HepG2 (cell line): ENCODE measurements at regions not wholly inside any gene's neighbourhood (a gene's known extent, or its start where the extent isn't known, plus 50 kb on each side); places are given as distances from the start of the nearest gene placed in this dataset.

Experiments used
- ATAC-seq: fragments of 200-7000 bp; cut with Tn5 transposase; 3 replicates; pipeline ENCODE4 v1.9.1; 2020; ENCODE audit warnings: mild to moderate bottlenecking, moderate library complexity
- BruUV-seq: library from RNA; stranded (reverse); fragments of 400-500 nt; replicated peaks from 2 replicates; lab custom pipeline; 2021; lab: Mats Ljungman, UMichigan
- CTCF ChIA-PET: fragments of 300-600 bp; formaldehyde crosslinking; extraction: SDS; loops from one replicate; lab custom pipeline; 2021; ENCODE audit warnings: low total read pairs, inconsistent platforms, low intra/inter-chr PET ratio; lab: Yijun Ruan, JAX
- POLR2A ChIA-PET: fragments of 350-600 bp; sonication (Branson Sonifier 250); formaldehyde crosslinking; loops from one replicate; lab custom pipeline; 2020; ENCODE audit warnings: antibody characterized with exemption, inconsistent platforms; lab: Yijun Ruan, JAX
- DNase-seq: peaks from one replicate; pipeline ENCODE4 v3.0.0-alpha.2; 2015; ENCODE audit warnings: low spot score
- FAIRE-seq: peaks from 3 replicates; lab custom pipeline; 2011; peaks lifted over from hg19 to GRCh38; lab: Jason Lieb, UNC
- H2AFZ ChIP-seq: one replicate; pipeline ENCODE4 v1.6.1; 2011; ENCODE audit warnings: low read length, inconsistent platforms
- H3K27ac ChIP-seq: fragments of 300-600 bp; 3 replicates; pipeline ENCODE4 v1.8.0; 2011; ENCODE audit warnings: mixed run types, mild to moderate bottlenecking, mixed read lengths, low read length, inconsistent platforms; ENCODE audit not compliant: insufficient read depth; ENCODE audit errors: extremely low read length
- H3K27me3 ChIP-seq, 2 experiments: fragments of 200-600 bp in 1 of 2; 2 replicates in 1 of 2; 3 replicates in 1 of 2; pipeline versions ENCODE4 v1.6.0 to v1.8.0; 2011; ENCODE audit warnings: low read length in 2 of 2, mild to moderate bottlenecking in 2 of 2, moderate library complexity in 2 of 2, inconsistent platforms in 1 of 2; ENCODE audit not compliant: insufficient read depth in 2 of 2, control insufficient read depth in 1 of 2
- H3K36me3 ChIP-seq, 2 experiments: fragments of 200-600 bp in 1 of 2; replicated peaks in 1 of 2; 2 replicates in 1 of 2; 3 replicates in 1 of 2; pipeline versions ENCODE4 v1.5.1 to v1.8.0; 2011; ENCODE audit warnings: low read length in 2 of 2, inconsistent platforms in 1 of 2; ENCODE audit not compliant: insufficient read depth in 2 of 2, control insufficient read depth in 1 of 2
- H3K4me1 ChIP-seq: 2 replicates; pipeline ENCODE4 v1.5.1; 2012; ENCODE audit warnings: low read length, inconsistent platforms; ENCODE audit not compliant: insufficient read depth
- H3K4me2 ChIP-seq: 2 replicates; pipeline ENCODE4 v1.6.0; 2011; ENCODE audit warnings: low read depth, low read length, inconsistent platforms
- H3K4me3 ChIP-seq, 3 experiments: fragments of 200-600 bp in 1 of 3; sonication (generic), shearing (Covaris generic) in 1 of 3; replicated peaks in 1 of 3; 2 replicates each; pipeline ENCODE4 v1.5.1; 2011 to 2016; ENCODE audit warnings: low read length in 3 of 3, inconsistent platforms in 2 of 3, low read depth in 2 of 3, mild to moderate bottlenecking in 2 of 3, control low read depth in 1 of 3, mixed read lengths in 1 of 3; ENCODE audit not compliant: insufficient read depth in 1 of 3
- H3K79me2 ChIP-seq: one replicate; pipeline ENCODE4 v1.6.1; 2011; ENCODE audit warnings: low read length, inconsistent platforms; ENCODE audit not compliant: insufficient read depth
- H3K9ac ChIP-seq: 2 replicates; pipeline ENCODE4 v1.6.0; 2011; ENCODE audit warnings: mild to moderate bottlenecking, low read depth, low read length, inconsistent platforms; ENCODE audit not compliant: insufficient read depth
- H3K9me3 ChIP-seq: 2 replicates; pipeline ENCODE4 v1.5.1; 2012; ENCODE audit warnings: mild to moderate bottlenecking, low read length
- H4K20me1 ChIP-seq: 2 replicates; pipeline ENCODE4 v1.6.0; 2011; ENCODE audit warnings: inconsistent platforms, mild to moderate bottlenecking, low read length, moderate library complexity; ENCODE audit not compliant: insufficient read depth
- KDM5A ChIP-seq: fragments of 200-600 bp; sonication (generic); IDR thresholded peaks from 2 replicates; pipeline ENCODE4 v1.7.0; 2018; ENCODE audit warnings: antibody characterized with exemption, mild to moderate bottlenecking, low read length, borderline replicate concordance
- KLF6 ChIP-seq: IDR thresholded peaks from 2 replicates; pipeline ENCODE4 v1.8.0; 2016; ENCODE audit warnings: missing biosample characterization, missing genetic modification reagents
- LCORL ChIP-seq, 2 experiments: fragments of 450-650 bp in 1 of 2; sonication (generic) in 1 of 2; formaldehyde crosslinking in 1 of 2; IDR thresholded peaks; 2 replicates each; pipeline versions ENCODE4 v1.5.0 to v1.6.1; 2017 to 2020; ENCODE audit warnings: antibody characterized with exemption in 1 of 2, missing genetic modification reagents in 1 of 2
- RAD51 ChIP-seq: fragments of 450-650 bp; IDR thresholded peaks from 2 replicates; pipeline ENCODE4 v1.6.1; 2016; ENCODE audit warnings: borderline replicate concordance
- SP2 ChIP-seq: sonication (generic); formaldehyde crosslinking; IDR thresholded peaks from 2 replicates; pipeline ENCODE4 v1.5.1; 2020; ENCODE audit warnings: mild to moderate bottlenecking, missing genetic modification reagents
- SP5 ChIP-seq: IDR thresholded peaks from 2 replicates; pipeline ENCODE4 v1.6.1; 2016; ENCODE audit warnings: low read depth, borderline replicate concordance
- ZKSCAN1 ChIP-seq: fragments of 150-350 bp; IDR thresholded peaks from 2 replicates; pipeline ENCODE4 v1.6.1; 2014; ENCODE audit warnings: low read length
- ZNF569 ChIP-seq: sonication (generic); formaldehyde crosslinking; IDR thresholded peaks from 2 replicates; pipeline ENCODE4 v1.5.0; 2020; ENCODE audit warnings: mild to moderate bottlenecking, missing genetic modification reagents, moderate library complexity, borderline replicate concordance
- ZNF703 ChIP-seq: sonication (generic); formaldehyde crosslinking; IDR thresholded peaks from 2 replicates; pipeline ENCODE4 v1.5.1; 2020; ENCODE audit warnings: missing genetic modification reagents, mild to moderate bottlenecking, moderate library complexity, borderline replicate concordance
- WGBS: methylation state at CpG from one replicate; pipeline ENCODE4 v1.1.6; 2017; ENCODE audit warnings: low lambda C conversion rate; 5-methylcytosine and 5-hydroxymethylcytosine counted together
- in situ Hi-C: cut with HindIII; loops from 2 replicates; pipeline ENCODE4 v1.10.0; 2017; ENCODE audit warnings: low pct_unique_long_range_greater_than_20kb; ENCODE audit not compliant: extremely low pct_ligation_motif_present
- intact Hi-C: fragments of 100-400 bp; cut with micrococcal nuclease; formaldehyde crosslinking; loops from one replicate; pipeline ENCODE4 v1.10.0; 2022; ENCODE audit not compliant: unreplicated experiment
- TF ChIP-seq, protein P1 (sequence below): sonication (generic); formaldehyde crosslinking; IDR thresholded peaks from 2 replicates; pipeline ENCODE4 v1.5.0; 2020; ENCODE audit warnings: missing genetic modification reagents, mild to moderate bottlenecking, borderline replicate concordance
- TF ChIP-seq, protein P2 (sequence below): sonication (generic); formaldehyde crosslinking; IDR thresholded peaks from 2 replicates; pipeline ENCODE4 v1.8.1; 2023; ENCODE audit warnings: mild to moderate bottlenecking, missing genetic modification reagents
- TF ChIP-seq, protein P3 (sequence below): sonication (generic); formaldehyde crosslinking; IDR thresholded peaks from 2 replicates; pipeline ENCODE4 v1.9.0; 2021; ENCODE audit warnings: missing genetic modification reagents, mild to moderate bottlenecking, borderline replicate concordance

DNA sequence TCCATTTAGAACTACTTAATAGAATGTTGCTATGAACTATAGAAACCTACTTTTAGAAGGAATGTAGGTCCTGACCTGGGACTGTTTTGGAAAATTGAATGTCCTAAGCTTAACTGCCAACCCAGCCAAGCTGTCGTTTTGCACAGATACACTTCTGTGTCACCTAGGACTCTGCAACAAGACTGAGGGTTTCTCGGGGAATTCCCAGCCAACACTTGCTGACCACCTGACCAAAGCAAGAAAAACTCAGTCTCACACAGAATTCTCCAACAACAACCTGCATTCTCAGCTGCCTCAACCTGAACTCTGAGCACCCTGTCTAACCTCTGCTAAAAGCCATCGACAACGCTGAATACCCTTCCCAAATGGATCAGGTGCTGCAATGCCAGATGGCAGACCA lies 128.2 kb downstream of the SS18 start:
- WGBS = 0% methylated on average over 3 of the region's 4 CpGs
- Histone ChIP-seq H3K4me1 (no peaks in the 10 kb centered on the region), H3K9me3 (no peaks in the 10 kb centered on the region), H3K36me3 (no peaks in the 10 kb centered on the region), H3K79me2 (no peaks in the 10 kb centered on the region), H2AFZ (no peak overlapping the region), H3K9ac (no peak overlapping the region), H3K27me3 (no peaks in the 10 kb centered on the region), H3K27ac (no peak overlapping the region), H3K4me3 (no peak overlapping the region), H3K4me2 (no peak overlapping the region), H4K20me1 (no peaks in the 10 kb centered on the region)
- ChIA-PET CTCF (no interaction called here), POLR2A (no interaction called here)
- TF ChIP-seq SP5 (CRISPR knock-in tag) = no peak
- TF ChIP-seq, protein P1, sequence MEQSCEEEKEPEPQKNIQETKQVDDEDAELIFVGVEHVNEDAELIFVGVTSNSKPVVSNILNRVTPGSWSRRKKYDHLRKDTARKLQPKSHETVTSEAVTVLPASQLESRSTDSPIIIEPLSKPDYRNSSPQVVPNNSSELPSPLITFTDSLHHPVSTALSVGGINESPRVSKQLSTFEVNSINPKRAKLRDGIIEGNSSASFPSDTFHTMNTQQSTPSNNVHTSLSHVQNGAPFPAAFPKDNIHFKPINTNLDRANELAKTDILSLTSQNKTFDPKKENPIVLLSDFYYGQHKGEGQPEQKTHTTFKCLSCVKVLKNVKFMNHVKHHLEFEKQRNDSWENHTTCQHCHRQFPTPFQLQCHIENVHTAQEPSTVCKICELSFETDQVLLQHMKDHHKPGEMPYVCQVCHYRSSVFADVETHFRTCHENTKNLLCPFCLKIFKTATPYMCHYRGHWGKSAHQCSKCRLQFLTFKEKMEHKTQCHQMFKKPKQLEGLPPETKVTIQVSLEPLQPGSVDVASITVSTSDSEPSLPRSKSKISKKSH (CRISPR knock-in tag) = no peak
- TF ChIP-seq, protein P2, sequence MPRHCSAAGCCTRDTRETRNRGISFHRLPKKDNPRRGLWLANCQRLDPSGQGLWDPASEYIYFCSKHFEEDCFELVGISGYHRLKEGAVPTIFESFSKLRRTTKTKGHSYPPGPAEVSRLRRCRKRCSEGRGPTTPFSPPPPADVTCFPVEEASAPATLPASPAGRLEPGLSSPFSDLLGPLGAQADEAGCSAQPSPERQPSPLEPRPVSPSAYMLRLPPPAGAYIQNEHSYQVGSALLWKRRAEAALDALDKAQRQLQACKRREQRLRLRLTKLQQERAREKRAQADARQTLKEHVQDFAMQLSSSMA (CRISPR knock-in tag) = no peak
- TF ChIP-seq ZNF569 (CRISPR knock-in tag) = no peak
- TF ChIP-seq KDM5A = no peak
- no peak for TF ChIP-seq LCORL (IDR thresholded peaks at IDR 0.05)
- no peak for TF ChIP-seq LCORL (CRISPR knock-in tag; IDR thresholded peaks at IDR 0.05)
- no peak for TF ChIP-seq SP2 (CRISPR knock-in tag)
- no peak for TF ChIP-seq ZKSCAN1
- TF ChIP-seq KLF6 (CRISPR knock-in tag) = no peak
- no peak for TF ChIP-seq ZNF703
- no peak for TF ChIP-seq RAD51
- TF ChIP-seq, protein P3, sequence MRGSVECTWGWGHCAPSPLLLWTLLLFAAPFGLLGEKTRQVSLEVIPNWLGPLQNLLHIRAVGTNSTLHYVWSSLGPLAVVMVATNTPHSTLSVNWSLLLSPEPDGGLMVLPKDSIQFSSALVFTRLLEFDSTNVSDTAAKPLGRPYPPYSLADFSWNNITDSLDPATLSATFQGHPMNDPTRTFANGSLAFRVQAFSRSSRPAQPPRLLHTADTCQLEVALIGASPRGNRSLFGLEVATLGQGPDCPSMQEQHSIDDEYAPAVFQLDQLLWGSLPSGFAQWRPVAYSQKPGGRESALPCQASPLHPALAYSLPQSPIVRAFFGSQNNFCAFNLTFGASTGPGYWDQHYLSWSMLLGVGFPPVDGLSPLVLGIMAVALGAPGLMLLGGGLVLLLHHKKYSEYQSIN = no peak
- FAIRE-seq (no peak), DNase-seq (no peak), ATAC-seq (no peak)
- no TSS peak for BruUV-seq
- intact Hi-C loops = no loop called here
- in situ Hi-C loops = no loop called here
